HTR-8/SVneo (cell line): ENCODE measurements at regions not wholly inside any gene's neighbourhood (a gene's known extent, or its start where the extent isn't known, plus 50 kb on each side); places are given as distances from the start of the nearest gene placed in this dataset.
"Not testable (repeated sequence)": the region's sequence is repeated elsewhere in the genome, so short reads cannot be mapped to it uniquely, and the experiment has no call there.

ENCODE experiments used
- DNase-seq: peaks from one replicate; pipeline ENCODE4 v3.0.0; 2011; ENCODE audit warnings: low spot score, mixed read lengths; ENCODE audit not compliant: insufficient read length
- FAIRE-seq: peaks from 2 replicates; lab custom pipeline; 2011; peaks lifted over from hg19 to GRCh38; lab: Jason Lieb, UNC

- no peak for DNase-seq
- FAIRE-seq: no peak
These were observed 658.0 kb downstream of the TYW1 start for GRCh38 chr7:67654642-67655041.

DNA sequence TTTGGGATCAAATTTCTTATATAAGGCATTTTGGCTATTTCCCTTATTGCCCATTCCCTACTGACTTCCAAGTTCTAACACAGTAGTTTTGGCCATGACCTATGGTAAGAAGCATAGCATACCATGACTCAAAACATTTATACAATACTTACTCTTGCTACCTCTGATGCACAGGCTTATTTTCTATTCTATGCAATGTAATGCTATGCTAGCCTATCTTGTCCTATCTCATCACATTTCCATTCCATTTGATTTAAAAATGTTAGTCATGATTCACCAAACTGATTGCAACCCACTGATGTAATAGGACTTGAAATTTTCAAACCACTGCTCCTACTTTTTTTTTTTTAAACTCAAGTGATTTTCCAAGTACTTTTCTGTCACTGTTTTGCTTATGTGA lies 658.5 kb downstream of the TYW1 start:
- FAIRE-seq: no peak

GRCh38 chr7:67659091-67659490 lies 662.5 kb downstream of the TYW1 start:
- no peak for FAIRE-seq
- DNase-seq: no peak

More for the DNA sequence above, 658.5 kb downstream of the TYW1 start:
- DNase-seq: no peak

DNA sequence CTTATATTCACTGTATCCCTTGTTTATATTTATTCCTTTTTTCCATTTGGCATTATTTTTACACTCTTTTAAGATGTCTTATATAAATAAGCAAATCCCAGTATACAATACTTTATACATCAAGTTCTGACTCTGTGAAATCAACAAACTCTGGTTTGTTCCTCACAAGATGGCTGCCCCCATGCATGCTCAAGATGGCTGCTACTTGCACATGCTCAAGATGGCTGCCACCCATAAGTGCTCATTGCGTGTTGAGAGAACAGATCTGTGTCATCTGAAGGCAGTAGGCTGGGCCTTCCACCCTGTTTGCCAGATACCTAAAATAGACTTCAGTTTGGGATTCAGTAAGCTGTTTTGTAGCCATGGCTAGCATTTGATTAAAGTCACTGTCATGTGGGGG lies 666.2 kb downstream of the TYW1 start:
- DNase-seq (no peak), FAIRE-seq (no peak)

DNA sequence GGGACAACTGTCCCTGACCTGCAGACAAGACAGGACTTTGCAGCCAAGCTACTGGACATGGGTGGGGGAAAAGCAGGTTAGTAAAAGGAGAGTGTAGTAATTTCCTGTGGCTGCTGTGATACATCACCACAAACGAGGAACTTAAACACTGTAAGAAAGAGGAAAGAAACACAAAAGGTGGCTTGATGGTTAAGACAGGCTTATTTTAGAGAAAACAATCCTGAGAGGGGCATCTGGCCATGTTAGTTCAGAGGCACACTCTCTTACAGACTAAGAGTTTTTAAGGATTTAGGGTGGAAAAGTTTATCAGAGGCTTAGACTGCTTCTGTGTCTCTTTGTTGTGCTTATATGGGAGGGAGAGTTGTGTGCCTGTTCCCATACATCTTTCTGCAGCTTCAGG lies 667.0 kb downstream of the TYW1 start:
- no peak for DNase-seq
- FAIRE-seq: no peak

- not testable (repeated sequence) for FAIRE-seq, DNase-seq
These were observed 669.7 kb downstream of the TYW1 start for GRCh38 chr7:67666359-67666758.

DNA sequence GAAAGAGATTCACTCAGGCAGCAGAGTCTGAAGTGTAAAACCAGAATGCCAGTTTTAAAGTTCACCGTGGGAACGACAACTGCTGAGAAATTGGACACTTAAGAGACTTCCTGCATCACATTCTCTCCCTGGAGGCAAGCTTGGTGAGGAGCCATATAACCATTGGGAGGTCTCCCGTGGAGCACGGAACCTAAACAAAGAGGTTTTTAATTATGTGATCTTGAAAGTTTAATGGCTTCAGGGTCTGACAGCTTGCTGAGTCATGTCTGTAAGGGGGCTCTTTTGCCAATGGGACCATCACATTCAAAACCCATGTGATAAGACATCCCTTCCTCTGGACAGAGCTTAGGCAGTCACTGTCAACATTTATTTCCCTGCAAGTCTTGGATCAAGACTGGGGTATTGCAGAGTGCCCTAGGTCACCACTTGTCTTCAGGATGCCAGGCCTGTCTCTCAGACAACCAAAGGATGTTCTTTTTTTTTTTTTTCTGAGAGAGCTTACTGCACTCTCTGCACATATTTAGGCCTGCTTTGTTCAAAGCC lies 674.4 kb downstream of the TYW1 start:
- FAIRE-seq: no peak
- no peak for DNase-seq

GRCh38 chr7:67673861-67674260 lies 677.2 kb downstream of the TYW1 start:
- DNase-seq (no peak), FAIRE-seq (no peak)

DNA sequence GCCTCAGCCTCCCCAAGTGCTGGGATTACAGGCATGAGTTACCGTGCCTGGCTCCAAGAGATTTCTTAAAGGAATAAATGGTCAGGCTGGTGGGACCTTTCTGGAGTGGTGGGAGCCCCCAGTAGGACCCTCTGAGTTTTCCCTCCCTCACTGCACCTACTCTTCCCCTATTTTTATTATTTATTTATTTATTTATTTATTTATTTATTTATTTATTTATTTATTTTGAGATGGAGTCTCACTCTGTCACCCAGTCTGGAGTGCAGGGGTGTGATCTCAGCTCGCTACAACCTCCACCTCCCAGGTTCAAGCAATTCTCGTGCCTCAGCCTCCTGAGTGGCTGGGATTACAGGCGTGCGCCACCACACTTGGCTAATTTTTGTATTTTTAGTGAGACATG lies 678.2 kb downstream of the TYW1 start:
- DNase-seq, FAIRE-seq: not testable (repeated sequence)

DNA sequence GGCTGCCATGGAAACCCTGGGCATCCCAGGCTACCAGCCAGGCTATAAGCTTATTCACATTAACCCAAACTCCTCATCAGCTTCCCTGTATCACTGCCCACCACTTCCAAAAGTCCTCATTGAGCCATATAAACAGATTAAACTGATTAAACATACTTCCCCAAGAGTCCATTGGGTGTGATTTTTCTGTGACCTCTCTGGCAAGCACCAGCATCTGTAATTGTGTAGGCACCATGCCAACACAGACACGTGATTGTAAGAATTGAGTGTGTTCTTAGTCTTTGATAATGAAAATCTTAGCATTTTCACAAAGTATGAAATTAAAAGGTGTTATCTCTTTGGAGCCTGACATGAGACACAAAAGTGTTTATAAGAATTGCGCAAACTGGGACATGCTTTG lies 679.3 kb downstream of the TYW1 start:
- no peak for DNase-seq
- FAIRE-seq: no peak

DNA sequence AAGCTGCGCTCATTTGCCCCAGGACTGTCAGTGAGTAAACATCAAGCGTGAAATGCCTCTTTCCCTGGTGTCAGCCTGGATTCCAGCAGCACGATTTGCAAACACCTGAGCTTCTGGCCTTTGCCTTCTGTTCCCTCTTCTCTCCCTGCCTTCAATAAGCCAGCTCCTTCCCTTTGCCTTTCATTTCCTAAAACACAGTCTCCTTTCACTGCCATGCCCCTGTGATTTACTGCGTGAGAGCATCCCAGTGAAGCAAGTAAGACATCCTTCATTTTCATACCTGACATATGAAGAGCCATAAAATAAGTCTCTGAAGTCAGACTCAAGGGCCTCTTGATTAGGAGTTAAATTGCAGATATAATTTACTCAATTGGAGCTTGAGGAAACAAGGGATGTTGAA lies 681.8 kb downstream of the TYW1 start:
- FAIRE-seq (no peak), DNase-seq (no peak)

DNA sequence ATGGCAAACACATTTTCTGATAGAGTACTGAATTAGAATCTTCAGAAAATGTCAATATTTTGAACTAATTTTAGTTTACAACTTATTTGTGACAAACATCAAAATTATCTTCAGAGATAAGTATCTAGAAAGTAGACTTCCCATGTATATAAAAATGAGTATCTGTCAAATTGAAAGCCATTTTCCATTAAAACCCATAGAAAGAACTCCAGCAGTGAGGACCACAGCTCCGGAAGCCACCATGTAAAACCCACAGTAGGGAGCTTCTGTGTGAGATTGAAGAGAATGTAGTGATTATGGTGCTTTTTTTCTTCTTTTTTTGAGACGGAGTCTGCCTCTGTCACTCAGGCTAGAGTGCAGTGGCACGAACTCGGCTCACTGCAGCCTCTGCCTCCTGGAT lies 687.0 kb downstream of the TYW1 start:
- DNase-seq (no peak), FAIRE-seq (no peak)

GRCh38 chr7:67690700-67691099 lies 694.1 kb downstream of the TYW1 start:
- DNase-seq: no peak
- FAIRE-seq: no peak

DNA sequence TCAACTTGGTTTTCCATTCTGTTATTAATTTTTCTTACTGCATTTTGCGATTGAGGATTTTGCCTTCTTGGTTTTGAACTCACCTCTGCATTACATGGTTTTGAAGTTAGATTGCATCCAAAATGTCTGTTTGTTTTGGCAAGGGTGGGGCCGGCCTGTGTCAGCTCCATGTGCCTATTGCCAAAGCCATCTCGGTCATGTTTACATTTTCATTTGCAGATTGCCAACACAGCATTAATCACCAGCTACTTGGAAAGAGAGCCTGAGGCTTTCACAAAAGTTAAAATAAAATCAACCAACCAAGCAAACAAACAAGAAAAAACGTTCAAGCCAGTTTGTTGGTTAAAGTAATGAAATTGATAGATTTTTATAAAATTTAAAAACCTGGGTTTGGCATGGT lies 695.8 kb downstream of the TYW1 start:
- FAIRE-seq: no peak
- DNase-seq: no peak

- FAIRE-seq: no peak
- DNase-seq: no peak
These were observed 699.5 kb downstream of the TYW1 start for GRCh38 chr7:67696124-67696523.

GRCh38 chr7:67696878-67697277 lies 700.2 kb downstream of the TYW1 start:
- DNase-seq: no peak
- no peak for FAIRE-seq

DNA sequence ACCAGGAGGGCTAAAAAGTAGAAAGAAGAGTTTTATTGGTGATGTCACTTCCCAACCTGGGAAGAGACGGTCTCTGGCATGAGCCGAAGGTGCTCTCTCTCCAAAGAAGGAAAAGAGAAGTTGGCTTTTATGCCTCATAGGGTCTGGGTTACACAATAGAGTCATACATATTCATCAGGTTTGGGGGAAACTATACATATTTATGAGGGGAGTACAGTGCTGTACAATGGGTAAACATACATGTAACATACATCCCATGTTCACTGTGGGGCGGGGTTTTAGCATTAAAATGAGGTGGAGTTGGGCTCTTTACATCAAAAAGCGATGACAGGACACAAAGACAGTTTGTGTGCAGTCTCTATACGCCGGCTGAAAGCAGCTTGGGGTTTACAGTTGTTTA lies 701.7 kb downstream of the TYW1 start:
- no peak for FAIRE-seq
- no peak for DNase-seq

GRCh38 chr7:67705850-67706249 lies 709.2 kb downstream of the TYW1 start:
- DNase-seq (no peak), FAIRE-seq (no peak)

DNA sequence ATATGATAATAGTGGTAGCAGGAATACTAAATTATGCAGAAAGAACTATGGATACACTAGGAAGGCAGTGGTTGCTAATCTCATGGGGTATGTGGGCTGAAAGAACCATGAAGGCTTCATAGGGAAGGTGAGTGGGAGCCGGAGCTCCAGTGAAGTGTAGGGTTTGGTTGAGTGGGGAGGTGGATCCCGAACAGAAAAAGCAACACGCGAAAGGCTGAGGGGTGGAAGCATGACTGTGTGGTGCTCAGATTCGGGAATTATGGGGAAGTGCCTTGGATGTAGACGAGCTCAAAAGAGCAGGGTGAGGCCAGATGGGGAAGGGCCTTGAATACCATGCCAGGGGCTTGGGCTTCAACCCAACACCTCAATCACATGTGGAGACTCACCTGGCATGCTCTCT lies 715.1 kb downstream of the TYW1 start:
- FAIRE-seq (no peak), DNase-seq (no peak)

- FAIRE-seq (no peak), DNase-seq (no peak)
These were observed 716.9 kb downstream of the TYW1 start for GRCh38 chr7:67713451-67714056.

GRCh38 chr7:67716729-67717128 lies 720.1 kb downstream of the TYW1 start:
- FAIRE-seq (no peak), DNase-seq (no peak)

GRCh38 chr7:67723591-67723990 lies 727.0 kb downstream of the TYW1 start:
- no peak for FAIRE-seq
- DNase-seq: no peak
